Esophagus squamous epithelium (tissue), 5 donors: ENCODE measurements at regions not wholly inside any gene's neighbourhood (a gene's known extent, or its start where the extent isn't known, plus 50 kb on each side); places are given as distances from the start of the nearest gene placed in this dataset.

Source experiments
- DNase-seq: peaks from one replicate; lab custom pipeline; 2025; lab: John Stamatoyannopoulos, UW
- H3K27ac ChIP-seq, 4 donors: fragments of 200-600 bp; sonication (generic); one replicate each; pipeline ENCODE4 v1.5.1; 2016 to 2019; ENCODE audit warnings: mild to moderate bottlenecking in 1 of 4
- H3K27me3 ChIP-seq, 4 donors: fragments of 200-600 bp; sonication (generic); 1 replicate in 3 of 4; 2 replicates in 1 of 4; pipeline versions ENCODE4 v1.5.1 to v1.6.0; 2017 to 2021; ENCODE audit warnings: antibody characterized with exemption in 1 of 4
- H3K36me3 ChIP-seq, 3 donors: fragments of 200-600 bp; sonication (generic); one replicate each; pipeline ENCODE4 v1.5.1; 2016 to 2019
- H3K4me1 ChIP-seq, 3 donors: fragments of 200-600 bp; sonication (generic); one replicate each; pipeline ENCODE4 v1.5.1; 2017 to 2019
- H3K4me3 ChIP-seq, 4 donors: fragments of 200-600 bp; sonication (generic); 1 replicate in 3 of 4; 2 replicates in 1 of 4; pipeline ENCODE4 v1.5.1; 2016 to 2019; ENCODE audit warnings: mild to moderate bottlenecking in 2 of 4, moderate library complexity in 1 of 4
- H3K9me3 ChIP-seq, 3 donors: fragments of 200-600 bp; sonication (generic); one replicate each; pipeline ENCODE4 v1.5.1; 2016 to 2019
- POLR2A ChIP-seq, 4 donors: fragments of 450-650 bp; IDR thresholded peaks; one replicate each; pipeline ENCODE4 v1.6.1; 2017; ENCODE audit warnings: antibody characterized with exemption in 4 of 4, mild to moderate bottlenecking in 4 of 4, moderate library complexity in 3 of 4
- WGBS, 2 donors: methylation state at CpG; one replicate each; pipeline ENCODE4 v1.1.5; 2018; 5-methylcytosine and 5-hydroxymethylcytosine counted together
- intact Hi-C: fragments of 100-400 bp; cut with DNase I; formaldehyde crosslinking; loops from one replicate; pipeline ENCODE4 v1.15.0; 2022
- TF ChIP-seq, protein P1 (sequence below), 6 experiments: fragments of 450-650 bp in 4 of 6; fragments of 200-600 bp in 2 of 6; sonication (generic) in 2 of 6; IDR thresholded peaks; one replicate each; pipeline ENCODE4 v1.5.1; 2016 to 2019; ENCODE audit warnings: antibody characterized with exemption in 6 of 6, mild to moderate bottlenecking in 4 of 6, moderate library complexity in 4 of 6
- donor health status: DM: yes; HTN: yes; CAD: no.

DNA sequence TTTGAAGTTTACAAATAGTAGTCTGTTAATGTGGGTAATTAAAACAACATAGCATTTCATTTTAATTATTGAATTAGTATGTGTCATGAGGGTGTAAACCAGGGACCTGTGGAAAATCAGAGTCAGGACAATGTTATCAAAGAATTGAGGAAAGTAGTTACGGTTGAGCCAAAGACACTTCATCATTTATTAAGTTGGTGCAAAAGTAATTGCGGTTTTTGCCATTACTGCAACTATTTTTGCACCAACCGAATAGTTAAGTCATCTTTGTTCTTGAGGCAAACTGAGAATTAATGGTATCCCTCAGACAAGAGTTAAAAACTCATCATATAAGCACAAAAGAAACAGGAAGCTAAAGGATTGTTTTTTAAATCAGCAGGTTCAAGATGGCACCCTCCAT lies 593.7 kb downstream of the KCNJ2 start:
- no peaks in the 10 kb centered on the region for H3K36me3 ChIP-seq
- H3K9me3 ChIP-seq, result no peaks in the 10 kb centered on the region
- no peaks in the 10 kb centered on the region for H3K4me1 ChIP-seq
- 86 to 89% methylated on average over 3 of the region's 3 CpGs for WGBS, 2 donors
- TF ChIP-seq, protein P1, sequence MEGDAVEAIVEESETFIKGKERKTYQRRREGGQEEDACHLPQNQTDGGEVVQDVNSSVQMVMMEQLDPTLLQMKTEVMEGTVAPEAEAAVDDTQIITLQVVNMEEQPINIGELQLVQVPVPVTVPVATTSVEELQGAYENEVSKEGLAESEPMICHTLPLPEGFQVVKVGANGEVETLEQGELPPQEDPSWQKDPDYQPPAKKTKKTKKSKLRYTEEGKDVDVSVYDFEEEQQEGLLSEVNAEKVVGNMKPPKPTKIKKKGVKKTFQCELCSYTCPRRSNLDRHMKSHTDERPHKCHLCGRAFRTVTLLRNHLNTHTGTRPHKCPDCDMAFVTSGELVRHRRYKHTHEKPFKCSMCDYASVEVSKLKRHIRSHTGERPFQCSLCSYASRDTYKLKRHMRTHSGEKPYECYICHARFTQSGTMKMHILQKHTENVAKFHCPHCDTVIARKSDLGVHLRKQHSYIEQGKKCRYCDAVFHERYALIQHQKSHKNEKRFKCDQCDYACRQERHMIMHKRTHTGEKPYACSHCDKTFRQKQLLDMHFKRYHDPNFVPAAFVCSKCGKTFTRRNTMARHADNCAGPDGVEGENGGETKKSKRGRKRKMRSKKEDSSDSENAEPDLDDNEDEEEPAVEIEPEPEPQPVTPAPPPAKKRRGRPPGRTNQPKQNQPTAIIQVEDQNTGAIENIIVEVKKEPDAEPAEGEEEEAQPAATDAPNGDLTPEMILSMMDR (IDR thresholded peaks at IDR 0.05), result no peak
- no peak for TF ChIP-seq POLR2A (IDR thresholded peaks at IDR 0.05)
- no peaks in the 10 kb centered on the region for H3K27me3 ChIP-seq
- intact Hi-C loops, result no loop called here
- H3K4me3 ChIP-seq, result no peak overlapping the region
- no peak for DNase-seq
- H3K27ac ChIP-seq, result no peak overlapping the region

DNA sequence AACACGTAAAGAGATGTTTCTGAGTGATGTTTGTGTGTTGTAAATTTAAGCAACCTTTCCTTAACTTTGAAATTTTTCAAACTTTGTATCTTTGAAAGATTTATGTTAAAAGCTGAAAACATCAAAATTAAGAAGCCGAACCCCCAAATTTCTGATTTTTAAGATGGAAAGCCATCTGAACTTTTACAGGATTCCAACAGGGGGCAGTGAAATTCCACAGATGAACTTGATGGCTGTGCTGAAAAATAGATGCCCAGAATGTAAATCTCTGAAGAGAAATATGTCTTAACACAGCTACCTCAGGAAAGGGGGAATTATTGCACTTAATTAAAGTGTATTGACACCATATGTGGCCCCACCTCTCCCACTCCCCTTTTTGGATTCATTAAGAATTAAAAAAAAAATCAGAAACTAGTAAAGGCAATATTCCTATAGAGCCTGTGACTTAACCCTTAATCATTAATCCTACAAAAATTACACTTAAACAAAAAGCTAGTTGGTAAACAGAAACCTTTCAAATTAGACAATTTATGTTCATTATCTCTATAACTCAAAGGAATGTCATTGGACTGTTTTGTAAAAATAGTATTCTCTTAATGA lies 597.9 kb downstream of the KCNJ2 start:
- intact Hi-C loops, result no loop called here
- H3K4me3 ChIP-seq, result no peak overlapping the region
- no peak overlapping the region for H3K27ac ChIP-seq
- no peaks in the 10 kb centered on the region for H3K27me3 ChIP-seq
- H3K4me1 ChIP-seq, result no peaks in the 10 kb centered on the region
- WGBS, 2 donors, result 38 to 42% methylated on average over 2 of the region's 2 CpGs
- H3K9me3 ChIP-seq, result no peaks in the 10 kb centered on the region
- no peak for DNase-seq
- no peaks in the 10 kb centered on the region for H3K36me3 ChIP-seq
- TF ChIP-seq POLR2A (IDR thresholded peaks at IDR 0.05), result no peak
- TF ChIP-seq, protein P1 (IDR thresholded peaks at IDR 0.05), result peak in 5 of 6 experiments; percentile 38 to 68 (median 49)

DNA sequence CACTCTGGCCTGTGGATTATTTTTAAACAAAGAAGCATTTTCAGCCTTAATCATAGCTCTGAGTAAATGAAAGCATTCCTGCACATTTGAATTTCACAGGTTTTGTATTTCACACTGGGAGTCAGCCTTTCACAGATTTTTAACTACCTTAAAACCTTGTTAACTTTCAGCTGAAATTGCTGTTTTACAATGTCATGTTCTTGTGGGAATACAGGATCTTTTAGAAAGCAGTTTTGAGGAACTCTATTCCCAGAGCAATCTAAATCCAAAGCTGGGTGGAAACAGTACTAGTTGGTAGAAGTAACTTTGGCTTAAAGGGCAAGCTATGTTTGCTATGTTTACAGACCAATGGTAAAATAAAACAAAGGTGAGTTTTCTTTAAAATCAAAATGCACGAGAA lies 600.6 kb downstream of the KCNJ2 start:
- H3K27me3 ChIP-seq, result no peaks in the 10 kb centered on the region
- DNase-seq, result no peak

DNA sequence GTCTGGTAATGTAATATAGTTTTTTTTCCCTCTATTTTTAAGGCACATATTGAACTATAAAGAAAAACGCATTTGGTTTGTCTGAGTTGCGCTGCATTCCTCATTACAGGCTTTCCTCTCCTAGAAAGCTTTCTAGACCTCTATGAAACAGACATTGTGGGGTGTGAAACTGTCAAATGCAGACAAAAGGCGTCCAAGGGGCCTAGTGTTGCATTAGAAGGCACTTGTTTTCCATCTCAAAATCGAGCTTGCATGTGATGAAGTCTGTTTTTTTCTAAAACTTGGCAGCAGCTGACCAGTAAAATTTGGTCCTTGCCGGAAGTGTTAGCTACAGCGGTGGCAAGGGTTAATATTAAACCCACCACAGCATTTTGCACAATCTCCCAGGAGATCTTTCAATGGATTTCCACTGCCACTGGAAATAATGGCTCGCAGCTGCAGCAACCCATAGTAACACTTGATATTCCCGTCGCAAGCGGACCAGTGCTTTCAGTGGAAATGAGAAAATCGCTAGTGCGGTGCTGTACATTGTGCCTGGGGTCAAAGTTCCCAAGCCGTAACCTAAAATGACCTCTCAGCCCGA lies 602.6 kb downstream of the KCNJ2 start:
- no peak for TF ChIP-seq POLR2A (IDR thresholded peaks at IDR 0.05)
- TF ChIP-seq, protein P1 (IDR thresholded peaks at IDR 0.05), result no peak
- H3K9me3 ChIP-seq, result no peaks in the 10 kb centered on the region
- intact Hi-C loops, result no loop called here
- H3K27ac ChIP-seq, result no peak overlapping the region
- WGBS, 2 donors, result 79 to 87% methylated on average over 13 to 14 of the region's 14 CpGs
- no peaks in the 10 kb centered on the region for H3K27me3 ChIP-seq
- DNase-seq, result no peak
- H3K36me3 ChIP-seq, result no peaks in the 10 kb centered on the region
- no peaks in the 10 kb centered on the region for H3K4me1 ChIP-seq
- H3K4me3 ChIP-seq, result no peak overlapping the region

More for the DNA sequence above, 600.6 kb downstream of the KCNJ2 start:
- Histone ChIP-seq H3K4me1 (no peaks in the 10 kb centered on the region), H3K36me3 (no peaks in the 10 kb centered on the region), H3K4me3 (no peak overlapping the region), H3K9me3 (no peaks in the 10 kb centered on the region), H3K27ac (no peak overlapping the region)
- TF ChIP-seq, protein P1 (IDR thresholded peaks at IDR 0.05), result no peak
- no peak for TF ChIP-seq POLR2A (IDR thresholded peaks at IDR 0.05)
- 62 to 79% methylated on average over 1 of the region's 1 CpG for WGBS, 2 donors
- intact Hi-C loops, result no loop called here

DNA sequence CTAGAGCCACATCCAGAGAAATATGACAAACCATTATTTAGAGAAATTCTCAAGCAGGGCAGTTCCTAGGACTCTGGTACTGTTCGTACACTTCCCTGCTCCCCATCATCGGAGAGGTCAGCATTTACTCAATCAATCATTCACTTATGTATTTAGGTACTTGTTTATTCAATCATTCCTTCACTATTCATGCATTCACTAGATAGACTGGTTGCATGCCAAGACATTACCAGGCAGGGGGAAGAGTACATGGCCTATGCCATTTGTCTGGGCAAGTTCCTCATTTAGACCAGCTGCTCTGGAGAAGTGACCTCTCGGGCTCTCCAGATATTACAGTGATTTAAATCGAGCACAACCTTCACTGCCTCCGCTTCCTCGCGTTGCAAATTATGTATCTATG lies 603.4 kb downstream of the KCNJ2 start:
- WGBS, 2 donors, result 69 to 85% methylated on average over 7 of the region's 7 CpGs

More for the DNA sequence above, 603.4 kb downstream of the KCNJ2 start:
- H3K36me3 ChIP-seq, result no peaks in the 10 kb centered on the region
- intact Hi-C loops, result no loop called here
- H3K27ac ChIP-seq, result no peak overlapping the region
- H3K4me3 ChIP-seq, result no peak overlapping the region
- H3K4me1 ChIP-seq, result no peaks in the 10 kb centered on the region
- H3K9me3 ChIP-seq, result no peaks in the 10 kb centered on the region
- TF ChIP-seq POLR2A (IDR thresholded peaks at IDR 0.05), result no peak
- TF ChIP-seq, protein P1 (IDR thresholded peaks at IDR 0.05), result no peak
- DNase-seq, result no peak
- H3K27me3 ChIP-seq, result no peaks in the 10 kb centered on the region
